NCI-H524 (cell line): ENCODE measurements at regions not wholly inside any gene's neighbourhood (a gene's known extent, or its start where the extent isn't known, plus 50 kb on each side); places are given as distances from the start of the nearest gene placed in this dataset.

Experiments used
- DNase-seq, 2 experiments: peaks; one replicate each; lab custom pipeline; 2025; lab: John Stamatoyannopoulos, UW

- no peak for DNase-seq
Measured at GRCh38 chr4:129346734-129347133, 250.8 kb downstream of the C4orf33 start.

- DNase-seq: peak in 1 of 2 experiments; percentile 32
Measured at GRCh38 chr4:129350834-129351721, 255.1 kb downstream of the C4orf33 start.

- DNase-seq: no peak
Measured at GRCh38 chr4:129352480-129352879, 256.5 kb downstream of the C4orf33 start.

GRCh38 chr4:129353490-129353889 is 257.5 kb downstream of the C4orf33 start:
- DNase-seq: no peak

GRCh38 chr4:129355031-129355430 is 259.1 kb downstream of the C4orf33 start:
- no peak for DNase-seq

- DNase-seq: no peak
Measured at GRCh38 chr4:129355516-129355915, 259.6 kb downstream of the C4orf33 start.

GRCh38 chr4:129358571-129358970 is 262.6 kb downstream of the C4orf33 start:
- DNase-seq: no peak

- DNase-seq: no peak
Measured at GRCh38 chr4:129359461-129359860, 263.5 kb downstream of the C4orf33 start.

- DNase-seq: peak; percentile 16 to 50
Measured at GRCh38 chr4:129362691-129363274, 266.8 kb downstream of the C4orf33 start.

- no peak for DNase-seq
Measured at GRCh38 chr4:129364747-129365452, 268.9 kb downstream of the C4orf33 start.

- peak in 1 of 2 experiments; percentile 14 for DNase-seq
Measured at GRCh38 chr4:129369361-129370010, 273.5 kb downstream of the C4orf33 start.

- DNase-seq: peak in 1 of 2 experiments; percentile 1
Measured at GRCh38 chr4:129371065-129371464, 275.1 kb downstream of the C4orf33 start.

GRCh38 chr4:129371926-129372325 is 276.0 kb downstream of the C4orf33 start:
- DNase-seq: no peak

- no peak for DNase-seq
Measured at GRCh38 chr4:129377131-129377845, 281.3 kb downstream of the C4orf33 start.

- peak; percentile 70 to 91 for DNase-seq
Measured at GRCh38 chr4:129378364-129378763, 282.4 kb downstream of the C4orf33 start.

- DNase-seq: no peak
Measured at GRCh38 chr4:129379429-129379828, 283.5 kb downstream of the C4orf33 start.

- DNase-seq: peak in 1 of 2 experiments; percentile 0
Measured at GRCh38 chr4:129384974-129385373, 289.0 kb downstream of the C4orf33 start.

- DNase-seq: no peak
Measured at GRCh38 chr4:129387666-129388065, 291.7 kb downstream of the C4orf33 start.

GRCh38 chr4:129393976-129394375 is 298.0 kb downstream of the C4orf33 start:
- no peak for DNase-seq

- DNase-seq: peak in 1 of 2 experiments; percentile 32
Measured at GRCh38 chr4:129394635-129395034, 298.7 kb downstream of the C4orf33 start.

GRCh38 chr4:129403848-129404247 is 307.9 kb downstream of the C4orf33 start:
- DNase-seq: no peak
